ENCODE measurements at regions not wholly inside any gene's neighbourhood (a gene's known extent, or its start where the extent isn't known, plus 50 kb on each side); places are given as distances from the start of the nearest gene placed in this dataset.
"Not testable (repeated sequence)": the region's sequence is repeated elsewhere in the genome, so short reads cannot be mapped to it uniquely, and the experiment has no call there.

DNA sequence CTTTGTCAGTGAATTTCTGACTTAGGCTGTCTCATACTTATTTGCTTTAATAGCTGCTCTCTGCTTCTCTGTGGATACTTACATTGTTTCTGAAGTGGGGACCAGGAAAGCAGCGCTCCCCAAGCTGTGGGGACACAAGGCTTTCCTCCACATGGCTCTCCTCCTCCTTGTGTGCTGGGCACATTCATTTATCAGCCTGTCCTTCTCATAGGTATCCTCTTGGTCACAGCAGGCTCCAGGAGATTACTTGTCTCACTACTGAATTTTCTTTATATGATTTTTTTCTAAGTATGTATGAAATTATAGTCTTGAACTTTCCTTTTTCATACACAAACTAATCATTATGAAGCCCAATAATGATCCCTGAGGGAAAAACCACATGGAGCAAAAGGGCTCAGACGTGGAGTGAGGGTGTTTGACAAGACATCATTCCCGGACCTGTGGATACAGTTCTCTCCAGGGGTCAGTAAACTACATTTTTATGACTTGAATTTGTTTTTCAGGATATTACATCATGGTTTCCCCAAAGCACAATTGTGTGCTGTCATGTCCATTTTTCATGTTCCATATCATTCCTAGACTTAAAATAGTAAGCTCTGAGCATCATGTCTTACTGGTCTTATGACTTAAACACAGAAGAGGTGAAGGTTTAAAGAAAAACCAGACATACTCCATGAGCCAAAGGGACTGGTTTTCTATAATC is 234.5 kb downstream of the PCSK1 start (continued):
- TF ChIP-seq, protein P1, sequence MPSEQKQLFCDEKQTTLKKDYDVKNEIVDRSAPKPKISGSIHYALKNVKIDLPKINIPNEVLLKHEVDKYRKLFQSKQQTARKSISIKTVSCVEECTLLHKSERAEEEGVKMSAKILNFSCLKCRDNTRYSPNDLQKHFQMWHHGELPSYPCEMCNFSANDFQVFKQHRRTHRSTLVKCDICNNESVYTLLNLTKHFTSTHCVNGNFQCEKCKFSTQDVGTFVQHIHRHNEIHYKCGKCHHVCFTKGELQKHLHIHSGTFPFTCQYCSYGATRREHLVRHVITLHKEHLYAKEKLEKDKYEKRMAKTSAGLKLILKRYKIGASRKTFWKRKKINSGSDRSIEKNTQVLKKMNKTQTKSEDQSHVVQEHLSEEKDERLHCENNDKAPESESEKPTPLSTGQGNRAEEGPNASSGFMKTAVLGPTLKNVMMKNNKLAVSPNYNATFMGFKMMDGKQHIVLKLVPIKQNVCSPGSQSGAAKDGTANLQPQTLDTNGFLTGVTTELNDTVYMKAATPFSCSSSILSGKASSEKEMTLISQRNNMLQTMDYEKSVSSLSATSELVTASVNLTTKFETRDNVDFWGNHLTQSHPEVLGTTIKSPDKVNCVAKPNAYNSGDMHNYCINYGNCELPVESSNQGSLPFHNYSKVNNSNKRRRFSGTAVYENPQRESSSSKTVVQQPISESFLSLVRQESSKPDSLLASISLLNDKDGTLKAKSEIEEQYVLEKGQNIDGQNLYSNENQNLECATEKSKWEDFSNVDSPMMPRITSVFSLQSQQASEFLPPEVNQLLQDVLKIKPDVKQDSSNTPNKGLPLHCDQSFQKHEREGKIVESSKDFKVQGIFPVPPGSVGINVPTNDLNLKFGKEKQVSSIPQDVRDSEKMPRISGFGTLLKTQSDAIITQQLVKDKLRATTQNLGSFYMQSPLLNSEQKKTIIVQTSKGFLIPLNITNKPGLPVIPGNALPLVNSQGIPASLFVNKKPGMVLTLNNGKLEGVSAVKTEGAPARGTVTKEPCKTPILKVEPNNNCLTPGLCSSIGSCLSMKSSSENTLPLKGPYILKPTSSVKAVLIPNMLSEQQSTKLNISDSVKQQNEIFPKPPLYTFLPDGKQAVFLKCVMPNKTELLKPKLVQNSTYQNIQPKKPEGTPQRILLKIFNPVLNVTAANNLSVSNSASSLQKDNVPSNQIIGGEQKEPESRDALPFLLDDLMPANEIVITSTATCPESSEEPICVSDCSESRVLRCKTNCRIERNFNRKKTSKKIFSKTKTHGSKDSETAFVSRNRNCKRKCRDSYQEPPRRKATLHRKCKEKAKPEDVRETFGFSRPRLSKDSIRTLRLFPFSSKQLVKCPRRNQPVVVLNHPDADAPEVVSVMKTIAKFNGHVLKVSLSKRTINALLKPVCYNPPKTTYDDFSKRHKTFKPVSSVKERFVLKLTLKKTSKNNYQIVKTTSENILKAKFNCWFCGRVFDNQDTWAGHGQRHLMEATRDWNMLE (tag by site-specific recombination; conservative IDR thresholded peaks at IDR 0.05; ENCODE audit: low read depth), result peak; percentile 30; the same call in 1 of the 2 replicates
- TF ChIP-seq, protein P2, sequence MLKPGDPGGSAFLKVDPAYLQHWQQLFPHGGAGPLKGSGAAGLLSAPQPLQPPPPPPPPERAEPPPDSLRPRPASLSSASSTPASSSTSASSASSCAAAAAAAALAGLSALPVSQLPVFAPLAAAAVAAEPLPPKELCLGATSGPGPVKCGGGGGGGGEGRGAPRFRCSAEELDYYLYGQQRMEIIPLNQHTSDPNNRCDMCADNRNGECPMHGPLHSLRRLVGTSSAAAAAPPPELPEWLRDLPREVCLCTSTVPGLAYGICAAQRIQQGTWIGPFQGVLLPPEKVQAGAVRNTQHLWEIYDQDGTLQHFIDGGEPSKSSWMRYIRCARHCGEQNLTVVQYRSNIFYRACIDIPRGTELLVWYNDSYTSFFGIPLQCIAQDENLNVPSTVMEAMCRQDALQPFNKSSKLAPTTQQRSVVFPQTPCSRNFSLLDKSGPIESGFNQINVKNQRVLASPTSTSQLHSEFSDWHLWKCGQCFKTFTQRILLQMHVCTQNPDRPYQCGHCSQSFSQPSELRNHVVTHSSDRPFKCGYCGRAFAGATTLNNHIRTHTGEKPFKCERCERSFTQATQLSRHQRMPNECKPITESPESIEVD (tag by site-specific recombination; IDR thresholded peaks at IDR 0.05), result peak; percentile 57; the same call in 1 of the 2 replicates
- TF ChIP-seq ZNF24 (tag by site-specific recombination; IDR thresholded peaks at IDR 0.05), result no peak

DNA sequence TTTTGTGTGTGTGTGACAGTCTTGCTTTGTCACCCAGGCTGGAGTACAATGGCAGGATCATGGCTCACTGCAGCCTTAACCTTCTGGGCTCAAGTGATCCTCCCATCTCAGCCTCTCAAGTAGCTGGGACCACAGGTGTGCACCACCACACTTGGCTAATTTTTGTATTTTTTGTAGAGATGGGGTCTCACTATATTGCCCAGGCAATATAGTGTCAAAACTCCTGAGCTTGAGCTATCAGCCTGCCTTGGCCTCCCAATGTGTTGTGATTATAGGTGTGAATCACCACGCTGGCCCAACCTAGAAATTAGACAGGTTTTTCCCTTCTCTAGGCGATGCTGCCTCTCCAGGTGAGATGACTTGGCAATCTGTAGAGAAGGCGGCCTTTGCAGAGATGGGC is 235.3 kb downstream of the PCSK1 start:
- TF ChIP-seq, protein P3, sequence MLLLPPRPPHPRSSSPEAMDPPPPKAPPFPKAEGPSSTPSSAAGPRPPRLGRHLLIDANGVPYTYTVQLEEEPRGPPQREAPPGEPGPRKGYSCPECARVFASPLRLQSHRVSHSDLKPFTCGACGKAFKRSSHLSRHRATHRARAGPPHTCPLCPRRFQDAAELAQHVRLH (tag by site-specific recombination; IDR thresholded peaks at IDR 0.05), result 0 out of 2 replicates have a peak, but pooled peaks have one; percentile 11
- TF ChIP-seq, protein P4, sequence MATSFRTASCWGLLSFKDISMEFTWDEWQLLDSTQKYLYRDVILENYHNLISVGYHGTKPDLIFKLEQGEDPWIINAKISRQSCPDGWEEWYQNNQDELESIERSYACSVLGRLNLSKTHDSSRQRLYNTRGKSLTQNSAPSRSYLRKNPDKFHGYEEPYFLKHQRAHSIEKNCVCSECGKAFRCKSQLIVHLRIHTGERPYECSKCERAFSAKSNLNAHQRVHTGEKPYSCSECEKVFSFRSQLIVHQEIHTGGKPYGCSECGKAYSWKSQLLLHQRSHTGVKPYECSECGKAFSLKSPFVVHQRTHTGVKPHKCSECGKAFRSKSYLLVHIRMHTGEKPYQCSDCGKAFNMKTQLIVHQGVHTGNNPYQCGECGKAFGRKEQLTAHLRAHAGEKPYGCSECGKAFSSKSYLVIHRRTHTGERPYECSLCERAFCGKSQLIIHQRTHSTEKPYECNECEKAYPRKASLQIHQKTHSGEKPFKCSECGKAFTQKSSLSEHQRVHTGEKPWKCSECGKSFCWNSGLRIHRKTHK (tag by site-specific recombination; IDR thresholded peaks at IDR 0.05), result peak; percentile 49; the same call in 1 of the 2 replicates
- peak; percentile 74 for TF ChIP-seq ZNF121 (tag by site-specific recombination; IDR thresholded peaks at IDR 0.05)
- H3K9me3 ChIP-seq (ENCODE audit: control insufficient read depth, insufficient read depth, low read depth, low read length); POLR2A ChIA-PET; CTCF ChIA-PET; H3K27ac ChIP-seq (ENCODE audit: extremely low read depth, low read depth, low read length); H3K36me3 ChIP-seq (ENCODE audit: control insufficient read depth in 2 of 2, insufficient read depth in 1 of 2, low read length in 2 of 2); H3K4me3 ChIP-seq (ENCODE audit: low read depth, low read length); H3K4me1 ChIP-seq (ENCODE audit: control insufficient read depth, insufficient read depth, low read length): not testable (repeated sequence)

DNA sequence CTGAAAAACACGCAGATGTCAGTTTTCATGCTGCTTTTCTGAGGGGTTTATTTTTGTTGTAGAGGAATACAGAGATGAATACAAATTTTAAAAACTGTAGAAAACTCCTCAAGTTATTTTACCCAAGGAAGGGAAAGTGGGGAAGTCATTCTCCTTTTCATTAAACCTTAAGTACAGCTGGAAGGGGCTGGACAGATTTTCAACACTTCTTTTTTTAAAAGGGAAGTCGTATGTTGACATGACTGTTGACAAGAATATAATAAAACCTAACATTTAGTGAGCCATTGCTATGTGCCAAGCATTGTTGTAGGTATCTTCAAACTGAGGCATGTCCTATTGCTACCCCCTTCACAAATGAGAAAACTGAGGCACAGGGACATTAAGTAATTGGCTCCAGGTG is 235.7 kb upstream of the ELL2 start:
- ChIA-PET POLR2A (no interaction called here), CTCF (no interaction called here)
- H3K27ac ChIP-seq (ENCODE audit: extremely low read depth, low read depth, low read length), result no peak overlapping the region
- H3K4me3 ChIP-seq (ENCODE audit: low read depth, low read length), result no peak overlapping the region
- no peak for TF ChIP-seq ZNF121 (tag by site-specific recombination; IDR thresholded peaks at IDR 0.05)
- no peak for TF ChIP-seq ZNF341 (tag by site-specific recombination; IDR thresholded peaks at IDR 0.05; ENCODE audit: low read depth)
- TF ChIP-seq ZNF555 (tag by site-specific recombination; conservative IDR thresholded peaks at IDR 0.05), result no peak
- no peak for TF ChIP-seq ZXDB (tag by site-specific recombination; IDR thresholded peaks at IDR 0.05)
- TF ChIP-seq ZNF16 (tag by site-specific recombination; IDR thresholded peaks at IDR 0.05; ENCODE audit: low read depth), result no peak
- TF ChIP-seq ZNF350 (tag by site-specific recombination; IDR thresholded peaks at IDR 0.05), result no peak
- no peak for TF ChIP-seq ZNF175 (tag by site-specific recombination; IDR thresholded peaks at IDR 0.05)
- no peak for TF ChIP-seq ZNF138 (tag by site-specific recombination; IDR thresholded peaks at IDR 0.05; ENCODE audit: borderline replicate concordance)
- TF ChIP-seq, protein P5, sequence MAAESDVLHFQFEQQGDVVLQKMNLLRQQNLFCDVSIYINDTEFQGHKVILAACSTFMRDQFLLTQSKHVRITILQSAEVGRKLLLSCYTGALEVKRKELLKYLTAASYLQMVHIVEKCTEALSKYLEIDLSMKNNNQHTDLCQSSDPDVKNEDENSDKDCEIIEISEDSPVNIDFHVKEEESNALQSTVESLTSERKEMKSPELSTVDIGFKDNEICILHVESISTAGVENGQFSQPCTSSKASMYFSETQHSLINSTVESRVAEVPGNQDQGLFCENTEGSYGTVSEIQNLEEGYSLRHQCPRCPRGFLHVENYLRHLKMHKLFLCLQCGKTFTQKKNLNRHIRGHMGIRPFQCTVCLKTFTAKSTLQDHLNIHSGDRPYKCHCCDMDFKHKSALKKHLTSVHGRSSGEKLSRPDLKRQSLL (tag by site-specific recombination; IDR thresholded peaks at IDR 0.05), result no peak
- no peak for TF ChIP-seq ZFP37 (tag by site-specific recombination; IDR thresholded peaks at IDR 0.05)
- no peak for TF ChIP-seq ZNF169 (tag by site-specific recombination; IDR thresholded peaks at IDR 0.05)
- TF ChIP-seq ZNF274 (IDR thresholded peaks at IDR 0.05; ENCODE audit: low read length), result no peak
- no peak for TF ChIP-seq ZNF274 (tag by site-specific recombination; IDR thresholded peaks at IDR 0.05; ENCODE audit: borderline replicate concordance)
- no peak for TF ChIP-seq ZNF544 (tag by site-specific recombination; IDR thresholded peaks at IDR 0.05)
- TF ChIP-seq ZNF510 (tag by site-specific recombination; IDR thresholded peaks at IDR 0.05; ENCODE audit: insufficient replicate concordance), result no peak
- no peak for TF ChIP-seq ZNF433 (tag by site-specific recombination; IDR thresholded peaks at IDR 0.05; ENCODE audit: low read depth)
- TF ChIP-seq ZNF658 (tag by site-specific recombination; IDR thresholded peaks at IDR 0.05), result no peak
- no peaks in the 10 kb centered on the region for H3K4me1 ChIP-seq (ENCODE audit: control insufficient read depth, insufficient read depth, low read length)
- H3K9me3 ChIP-seq (ENCODE audit: control insufficient read depth, insufficient read depth, low read depth, low read length), result no peaks in the 10 kb centered on the region
- no peaks in the 10 kb centered on the region for H3K36me3 ChIP-seq (ENCODE audit: control insufficient read depth in 2 of 2, insufficient read depth in 1 of 2, low read length in 2 of 2)
